T47D (cell line): ENCODE measurements at regions not wholly inside any gene's neighbourhood (a gene's known extent, or its start where the extent isn't known, plus 50 kb on each side); places are given as distances from the start of the nearest gene placed in this dataset.

Source experiments
- DNase-seq, 2 experiments: peaks; one replicate each; pipeline versions ENCODE4 v3.0.0 to v3.0.0-alpha.2; 2011 to 2012; ENCODE audit warnings: low read depth in 1 of 2, low spot score in 1 of 2
- JUND ChIP-seq: IDR thresholded peaks from 2 replicates; pipeline ENCODE4 v1.6.1; 2012; ENCODE audit warnings: low read depth
- in situ Hi-C: cut with HindIII; loops from 2 replicates; pipeline ENCODE4 v1.10.0; 2016; ENCODE audit warnings: low sequenced_read_pairs, low pct_unique_long_range_greater_than_20kb

GRCh38 chr5:61614606-61615005 is 282.5 kb downstream of the ZSWIM6 start:
- DNase-seq: no peak
- in situ Hi-C loops: no loop called here
- TF ChIP-seq JUND: no peak

GRCh38 chr5:61617039-61617438 is 285.0 kb downstream of the ZSWIM6 start:
- in situ Hi-C loops: no loop called here
- no peak for TF ChIP-seq JUND
- DNase-seq: no peak

- in situ Hi-C loops: no loop called here
- DNase-seq: no peak
- TF ChIP-seq JUND: no peak
These were observed 286.0 kb downstream of the ZSWIM6 start for GRCh38 chr5:61617995-61618525.

- in situ Hi-C loops: no loop called here
- no peak for DNase-seq
- TF ChIP-seq JUND: no peak
These were observed 286.5 kb downstream of the ZSWIM6 start for GRCh38 chr5:61618577-61618976.

- DNase-seq: no peak
- no peak for TF ChIP-seq JUND
- in situ Hi-C loops: no loop called here
These were observed 287.2 kb downstream of the ZSWIM6 start for GRCh38 chr5:61619289-61619688.

GRCh38 chr5:61619777-61620518 is 287.9 kb downstream of the ZSWIM6 start:
- no peak for TF ChIP-seq JUND
- DNase-seq: no peak
- in situ Hi-C loops: no loop called here

- DNase-seq: no peak
- in situ Hi-C loops: no loop called here
- TF ChIP-seq JUND: no peak
These were observed 288.7 kb downstream of the ZSWIM6 start for GRCh38 chr5:61620699-61621182.

DNA sequence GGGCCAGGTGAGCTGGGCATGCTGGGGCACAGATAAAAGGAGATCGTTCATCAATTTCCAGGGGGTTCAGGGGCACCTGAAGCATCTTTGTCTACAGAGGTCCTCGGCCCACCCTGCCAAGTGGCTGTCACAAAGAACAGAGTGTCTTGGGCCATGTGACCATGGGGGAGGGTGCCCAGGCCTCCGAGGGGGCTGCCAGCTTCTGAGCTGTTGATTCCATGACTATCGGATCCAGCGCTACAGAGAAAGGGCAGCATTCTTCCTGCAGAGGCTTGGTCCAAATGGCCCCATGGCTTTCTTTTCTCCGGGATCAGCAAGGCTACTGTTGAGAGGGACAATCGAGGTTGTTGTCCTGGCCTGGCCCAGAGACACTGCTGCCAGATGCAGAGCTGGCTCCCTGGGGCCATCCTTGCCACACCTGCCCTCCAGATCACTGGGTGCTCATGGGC is 289.2 kb downstream of the ZSWIM6 start:
- in situ Hi-C loops: no loop called here
- TF ChIP-seq JUND: no peak
- DNase-seq: no peak

- in situ Hi-C loops: no loop called here
These were observed 290.1 kb downstream of the ZSWIM6 start for GRCh38 chr5:61622156-61622555.

DNA sequence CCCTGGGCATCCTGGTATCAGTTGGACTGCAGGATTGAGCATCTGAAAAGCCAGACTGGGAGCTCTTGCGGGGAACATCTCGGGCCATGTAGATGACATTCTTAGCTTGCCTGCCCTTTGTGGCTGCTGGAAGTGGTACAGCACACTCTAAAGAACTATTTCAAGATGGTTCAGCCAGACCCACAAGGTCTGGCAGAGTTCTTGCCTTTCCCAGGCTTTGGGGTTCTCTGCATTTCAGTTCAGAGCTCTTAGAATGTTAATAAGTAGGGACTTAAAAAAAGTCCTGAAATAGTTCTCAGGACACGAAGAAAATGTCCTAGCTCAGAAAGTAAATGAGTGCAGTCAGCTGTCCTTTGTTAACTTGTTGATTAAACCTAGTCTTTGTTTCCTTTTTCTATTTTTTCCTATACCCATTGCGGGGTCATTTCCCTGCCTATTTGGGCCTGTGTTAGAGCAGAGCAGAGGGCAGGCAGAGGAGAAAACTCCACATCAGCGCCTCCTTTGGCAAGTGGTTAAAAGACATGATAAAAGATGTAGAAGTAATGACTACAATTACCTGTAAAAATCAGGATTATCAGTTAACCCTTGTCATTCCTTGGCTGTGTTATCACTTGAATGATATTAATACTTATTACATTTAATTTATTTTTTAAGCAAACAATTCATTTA is 291.5 kb downstream of the ZSWIM6 start:
- in situ Hi-C loops: no loop called here
- TF ChIP-seq JUND: no peak
- no peak for DNase-seq

More at GRCh38 chr5:61622156-61622555, 290.1 kb downstream of the ZSWIM6 start:
- DNase-seq: no peak
- no peak for TF ChIP-seq JUND

DNA sequence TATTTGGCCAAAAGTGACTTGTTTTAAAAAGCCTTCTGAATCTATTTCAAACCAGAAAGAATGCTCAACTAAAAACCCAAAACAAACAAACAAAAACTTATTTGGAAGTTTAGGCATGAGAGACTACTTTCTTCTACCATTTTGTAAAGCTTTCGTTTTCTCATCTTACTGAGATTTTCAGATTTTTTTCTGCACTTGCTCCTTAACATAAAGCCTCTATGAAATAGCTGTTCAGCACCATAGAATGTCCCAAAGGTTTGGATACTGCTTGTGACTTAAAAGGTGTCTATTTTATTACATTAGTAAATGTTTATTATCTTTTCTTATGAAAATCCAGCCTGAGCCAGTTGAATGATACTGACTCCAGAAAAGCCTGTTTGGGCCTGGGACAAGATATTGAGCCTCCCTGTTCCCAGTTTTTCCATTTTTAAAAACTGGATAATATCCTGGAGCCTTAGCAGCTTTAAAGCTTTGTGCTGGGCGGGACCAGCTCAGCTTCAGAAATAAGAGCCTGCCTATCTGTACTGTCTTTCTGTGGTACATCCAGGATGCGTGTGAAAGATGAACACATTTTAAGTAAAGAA is 292.6 kb downstream of the ZSWIM6 start:
- TF ChIP-seq JUND: no peak
- DNase-seq: no peak
- in situ Hi-C loops: no loop called here

DNA sequence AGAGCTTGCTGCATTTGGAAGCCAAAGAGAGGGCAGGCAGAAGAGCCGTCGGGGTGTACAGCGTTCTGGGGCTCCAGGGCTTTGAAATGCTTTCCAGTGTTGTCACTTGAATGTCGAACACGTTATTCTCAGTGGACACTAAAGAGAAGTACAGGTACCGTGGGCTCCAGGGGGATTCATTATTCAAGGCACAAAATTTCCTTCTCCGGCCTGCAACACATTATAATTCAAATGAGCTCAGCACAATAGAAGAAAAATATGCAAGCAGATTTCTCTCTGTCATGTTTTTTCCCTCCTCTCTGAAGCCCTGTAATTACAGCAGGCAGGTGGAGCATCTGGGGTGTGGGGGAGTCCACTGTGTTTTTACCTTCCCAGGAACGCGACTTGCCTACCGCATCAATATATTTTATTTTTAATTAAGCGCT is 293.1 kb downstream of the ZSWIM6 start:
- no peak for TF ChIP-seq JUND
- DNase-seq: no peak
- in situ Hi-C loops: no loop called here
